GM12878 (cell line): ENCODE measurements at regions not wholly inside any gene's neighbourhood (a gene's known extent, or its start where the extent isn't known, plus 50 kb on each side); places are given as distances from the start of the nearest gene placed in this dataset.

ENCODE experiments used
- BMI1 ChIP-seq: fragments of 450-650 bp; IDR thresholded peaks from 2 replicates; pipeline ENCODE4 v1.6.1; 2016; ENCODE audit warnings: mild to moderate bottlenecking, moderate library complexity, borderline replicate concordance
- CBX5 ChIP-seq: sonication (generic); IDR thresholded peaks from 2 replicates; pipeline ENCODE4 v1.6.1; 2016; ENCODE audit warnings: low read depth, moderate library complexity, mild to moderate bottlenecking, inconsistent platforms
- CEBPB ChIP-seq, 2 experiments: fragments of 150-350 bp in 1 of 2; IDR thresholded peaks; 2 replicates each; pipeline ENCODE4 v1.6.1; 2012 to 2014; ENCODE audit warnings: low read depth in 2 of 2, low read length in 2 of 2, borderline replicate concordance in 1 of 2, inconsistent platforms in 1 of 2
- EZH2 ChIP-seq: IDR thresholded peaks from 2 replicates; pipeline ENCODE4 v1.6.1; 2012; ENCODE audit warnings: low read depth, mild to moderate bottlenecking, control low read depth, inconsistent platforms, low read length, borderline replicate concordance; ENCODE audit not compliant: control insufficient read depth
- JUNB ChIP-seq: IDR thresholded peaks from 2 replicates; pipeline ENCODE4 v1.6.1; 2016; ENCODE audit warnings: antibody characterized with exemption, mild to moderate bottlenecking
- NRF1 ChIP-seq: conservative IDR thresholded peaks from 2 replicates; pipeline ENCODE4 v1.6.1; 2011; ENCODE audit warnings: mild to moderate bottlenecking, low read depth, low read length, improper control_type of control experiment
- POLR2A ChIP-seq: IDR thresholded peaks from 2 replicates; pipeline ENCODE4 v1.6.1; 2011; ENCODE audit warnings: low read depth, mild to moderate bottlenecking, low read length
- RB1 ChIP-seq: fragments of 450-650 bp; formaldehyde crosslinking; IDR thresholded peaks from 2 replicates; pipeline ENCODE4 v1.6.1; 2017; ENCODE audit warnings: mild to moderate bottlenecking, borderline replicate concordance
- SMAD5 ChIP-seq: IDR thresholded peaks from 2 replicates; pipeline ENCODE4 v1.6.1; 2016; ENCODE audit warnings: antibody characterized with exemption, low read depth
- SP1 ChIP-seq: IDR thresholded peaks from one replicate; pipeline ENCODE4 v1.6.1; 2011; ENCODE audit warnings: low read depth, low read length
- TAF1 ChIP-seq: IDR thresholded peaks from 2 replicates; pipeline ENCODE4 v1.6.1; 2011; ENCODE audit warnings: mild to moderate bottlenecking, low read depth, low read length, borderline replicate concordance
- TF ChIP-seq, protein P1 (sequence below), 3 experiments: IDR thresholded peaks in 2 of 3; conservative IDR thresholded peaks in 1 of 3; 2 replicates each; pipeline ENCODE4 v1.5.1; 2011; ENCODE audit warnings: low read depth in 3 of 3, low read length in 3 of 3, mild to moderate bottlenecking in 3 of 3, control low read depth in 2 of 3, moderate library complexity in 2 of 3, inconsistent platforms in 1 of 3, mixed read lengths in 1 of 3; ENCODE audit not compliant: control insufficient read depth in 2 of 3, insufficient read depth in 1 of 3; ENCODE audit errors: extremely low read depth in 1 of 3

DNA sequence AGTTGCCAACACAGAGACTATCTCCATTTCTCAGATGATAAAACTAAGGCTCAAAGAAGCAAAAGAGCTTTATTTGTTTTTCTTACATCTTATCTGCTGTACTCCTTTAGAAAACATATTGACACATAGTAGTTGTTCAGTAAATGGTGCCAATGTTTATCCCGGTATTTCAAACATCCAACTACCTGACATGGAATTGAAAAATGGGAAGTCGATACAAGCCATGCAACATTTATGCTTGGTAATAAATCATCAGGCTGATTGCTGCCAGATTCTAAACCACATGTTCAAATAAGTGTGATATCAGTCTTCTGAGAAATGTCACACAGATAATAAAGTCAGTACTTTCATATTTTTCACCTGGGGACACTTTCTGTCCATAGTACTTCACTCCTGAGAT, 65.8 kb upstream of the C10orf120 start:
- TF ChIP-seq SP1 (no peak), POLR2A (no peak), CEBPB (IDR thresholded peaks at IDR 0.05; ENCODE audit: borderline replicate concordance in 1 of 2, low read depth in 2 of 2, low read length in 2 of 2) (no peak), RB1 (no peak), TAF1 (no peak), BMI1 (no peak), SMAD5 (no peak), JUNB (no peak), EZH2 (no peak), CBX5 (no peak), NRF1 (no peak)
- TF ChIP-seq, protein P1, sequence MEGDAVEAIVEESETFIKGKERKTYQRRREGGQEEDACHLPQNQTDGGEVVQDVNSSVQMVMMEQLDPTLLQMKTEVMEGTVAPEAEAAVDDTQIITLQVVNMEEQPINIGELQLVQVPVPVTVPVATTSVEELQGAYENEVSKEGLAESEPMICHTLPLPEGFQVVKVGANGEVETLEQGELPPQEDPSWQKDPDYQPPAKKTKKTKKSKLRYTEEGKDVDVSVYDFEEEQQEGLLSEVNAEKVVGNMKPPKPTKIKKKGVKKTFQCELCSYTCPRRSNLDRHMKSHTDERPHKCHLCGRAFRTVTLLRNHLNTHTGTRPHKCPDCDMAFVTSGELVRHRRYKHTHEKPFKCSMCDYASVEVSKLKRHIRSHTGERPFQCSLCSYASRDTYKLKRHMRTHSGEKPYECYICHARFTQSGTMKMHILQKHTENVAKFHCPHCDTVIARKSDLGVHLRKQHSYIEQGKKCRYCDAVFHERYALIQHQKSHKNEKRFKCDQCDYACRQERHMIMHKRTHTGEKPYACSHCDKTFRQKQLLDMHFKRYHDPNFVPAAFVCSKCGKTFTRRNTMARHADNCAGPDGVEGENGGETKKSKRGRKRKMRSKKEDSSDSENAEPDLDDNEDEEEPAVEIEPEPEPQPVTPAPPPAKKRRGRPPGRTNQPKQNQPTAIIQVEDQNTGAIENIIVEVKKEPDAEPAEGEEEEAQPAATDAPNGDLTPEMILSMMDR (IDR thresholded peaks at IDR 0.05 in 2 of 3, conservative IDR thresholded peaks at IDR 0.05 in 1 of 3; ENCODE audit: control insufficient read depth in 2 of 3, extremely low read depth in 1 of 3, insufficient read depth in 1 of 3, low read depth in 3 of 3, low read length in 3 of 3), result no peak
